Neural progenitor cell (in vitro differentiated cells): ENCODE measurements at regions not wholly inside any gene's neighbourhood (a gene's known extent, or its start where the extent isn't known, plus 50 kb on each side); places are given as distances from the start of the nearest gene placed in this dataset.

Experiments used
- CTCF ChIP-seq: fragments of 200-600 bp; sonication (generic); IDR thresholded peaks from 2 replicates; pipeline ENCODE4 v1.5.1; 2017; ENCODE audit warnings: antibody characterized with exemption, mild to moderate bottlenecking
- EZH2 ChIP-seq: fragments of 200-600 bp; sonication (generic); IDR thresholded peaks from 2 replicates; pipeline ENCODE4 v1.6.1; 2017; ENCODE audit warnings: antibody characterized with exemption, mild to moderate bottlenecking, moderate library complexity
- EZH2phosphoT487 ChIP-seq: fragments of 200-600 bp; sonication (generic); IDR thresholded peaks from 2 replicates; pipeline ENCODE4 v1.6.1; 2017; ENCODE audit warnings: antibody characterized with exemption

- TF ChIP-seq CTCF (no peak), EZH2 (no peak), EZH2phosphoT487 (no peak)
Measured at GRCh38 chr5:155807884-155808576, 518.9 kb upstream of the SGCD start.
